HCT116 (cell line): ENCODE measurements at regions not wholly inside any gene's neighbourhood (a gene's known extent, or its start where the extent isn't known, plus 50 kb on each side); places are given as distances from the start of the nearest gene placed in this dataset.

ENCODE experiments used
- ATAC-seq: fragments of 200-7000 bp; cut with Tn5 transposase; 2 replicates; pipeline ENCODE4 v1.9.1; 2020; ENCODE audit warnings: mild to moderate bottlenecking, moderate library complexity
- BruUV-seq: library from RNA; stranded (reverse); fragments of 400-500 nt; replicated peaks from 2 replicates; lab custom pipeline; 2021; lab: Mats Ljungman, UMichigan
- CTCF ChIA-PET: fragments of 300-600 bp; sonication (Branson Sonifier 250); formaldehyde crosslinking; loops from one replicate; lab custom pipeline; 2021; ENCODE audit warnings: antibody characterized with exemption; lab: Charles Lee
- POLR2A ChIA-PET: fragments of 300-600, 350-600 bp; sonication (Branson Sonifier 250); formaldehyde crosslinking; loops from one replicate; lab custom pipeline; 2021; ENCODE audit warnings: antibody characterized with exemption; lab: Charles Lee
- RAD21 ChIA-PET, 2 experiments: fragments of 300-600 bp; sonication (Branson Sonifier 250); formaldehyde crosslinking; loops; one replicate each; lab custom pipeline; 2023; ENCODE audit warnings: low total read pairs in 2 of 2; ENCODE audit not compliant: uncharacterized antibody in 2 of 2, unreplicated experiment in 2 of 2, low non-redundant PET in 1 of 2; lab: Charles Lee
- DNase-seq: peaks from one replicate; pipeline ENCODE4 v3.0.0-alpha.2; 2010; ENCODE audit warnings: low read depth, low spot score
- H2AFZ ChIP-seq: fragments of 200-600 bp; shearing (Covaris generic), sonication (generic); 2 replicates; pipeline ENCODE4 v1.6.1; 2017; ENCODE audit warnings: low read depth, mixed run types, mixed read lengths, antibody characterized with exemption, low read length; ENCODE audit not compliant: poor library complexity, severe bottlenecking
- H3K27ac ChIP-seq: 2 replicates; pipeline ENCODE4 v1.5.1; 2012; ENCODE audit warnings: low read depth, low read length
- H3K27me3 ChIP-seq: fragments of 200-600 bp; sonication (generic); 2 replicates; pipeline ENCODE4 v1.6.1; 2016; ENCODE audit warnings: mixed run types, low read length, mixed read lengths; ENCODE audit not compliant: insufficient read depth
- H3K36me3 ChIP-seq, 2 experiments: fragments of 200-500 bp in 1 of 2; fragments of 200-600 bp in 1 of 2; sonication (Bioruptor generic) in 1 of 2; sonication (generic) in 1 of 2; 2 replicates each; pipeline versions ENCODE4 v1.5.1 to v1.6.1; 2014 to 2016; ENCODE audit warnings: low read length in 2 of 2, inconsistent platforms in 1 of 2, mixed read lengths in 1 of 2, mixed run types in 1 of 2; ENCODE audit not compliant: insufficient read depth in 2 of 2, control insufficient read depth in 1 of 2
- H3K4me1 ChIP-seq, 2 experiments: fragments of 200-600 bp in 1 of 2; sonication (generic) in 1 of 2; 2 replicates each; pipeline versions ENCODE4 v1.5.1 to v1.6.1; 2012 to 2017; ENCODE audit warnings: low read length in 2 of 2, inconsistent platforms in 1 of 2, mild to moderate bottlenecking in 1 of 2, mixed read lengths in 1 of 2, mixed run types in 1 of 2, moderate library complexity in 1 of 2; ENCODE audit not compliant: insufficient read depth in 2 of 2, control insufficient read depth in 1 of 2
- H3K4me2 ChIP-seq: fragments of 200-600 bp; sonication (generic); 2 replicates; pipeline ENCODE4 v1.6.1; 2017; ENCODE audit warnings: mixed run types, low read length, mixed read lengths
- H3K4me3 ChIP-seq, 2 experiments: fragments of 200-600 bp in 1 of 2; sonication (generic) in 1 of 2; replicated peaks in 1 of 2; 2 replicates each; pipeline ENCODE4 v1.5.1; 2011 to 2016; ENCODE audit warnings: low read length in 2 of 2, control low read depth in 1 of 2, low read depth in 1 of 2, mild to moderate bottlenecking in 1 of 2, mixed read lengths in 1 of 2, mixed run types in 1 of 2
- H3K79me2 ChIP-seq: fragments of 200-600 bp; sonication (generic); 2 replicates; pipeline ENCODE4 v1.6.1; 2017; ENCODE audit warnings: mild to moderate bottlenecking, mixed run types, low read length, moderate library complexity, mixed read lengths; ENCODE audit not compliant: insufficient read depth
- H3K9ac ChIP-seq: fragments of 200-600 bp; sonication (generic); 2 replicates; pipeline ENCODE4 v1.6.1; 2016; ENCODE audit warnings: low read length, mixed read lengths
- H3K9me2 ChIP-seq: fragments of 200-600 bp; sonication (generic), shearing (Covaris generic); 2 replicates; pipeline ENCODE4 v1.6.1; 2017; ENCODE audit warnings: mixed run types, mild to moderate bottlenecking, moderate library complexity; ENCODE audit not compliant: insufficient read depth
- H3K9me3 ChIP-seq, 2 experiments: fragments of 200-500 bp in 1 of 2; fragments of 200-600 bp in 1 of 2; sonication (Bioruptor generic) in 1 of 2; sonication (generic) in 1 of 2; 2 replicates each; pipeline ENCODE4 v1.6.1; 2014 to 2017; ENCODE audit warnings: low read length in 2 of 2, mixed read lengths in 2 of 2, inconsistent platforms in 1 of 2, low read depth in 1 of 2, mild to moderate bottlenecking in 1 of 2, mixed run types in 1 of 2, moderate library complexity in 1 of 2; ENCODE audit not compliant: control insufficient read depth in 1 of 2, insufficient read depth in 1 of 2
- H4K20me1 ChIP-seq: fragments of 200-600 bp; sonication (generic), shearing (Covaris generic); 2 replicates; pipeline ENCODE4 v1.6.1; 2017; ENCODE audit warnings: mixed run types, mild to moderate bottlenecking, moderate library complexity; ENCODE audit not compliant: insufficient read depth
- ELF1 ChIP-seq: IDR thresholded peaks from 2 replicates; pipeline ENCODE4 v1.6.1; 2012; ENCODE audit warnings: low read depth, borderline replicate concordance
- EZH2 ChIP-seq: fragments of 200-600 bp; sonication (generic); IDR thresholded peaks from 2 replicates; pipeline ENCODE4 v1.6.1; 2017; ENCODE audit warnings: antibody characterized with exemption, mixed run types
- EZH2phosphoT487 ChIP-seq: fragments of 200-600 bp; IDR thresholded peaks from 2 replicates; pipeline ENCODE4 v1.6.1; 2018; ENCODE audit warnings: antibody characterized with exemption, borderline replicate concordance
- MAX ChIP-seq: IDR thresholded peaks from 2 replicates; pipeline ENCODE4 v1.6.1; 2012
- POLR2AphosphoS5 ChIP-seq: IDR thresholded peaks from 2 replicates; pipeline ENCODE4 v1.6.1; 2011; ENCODE audit warnings: mild to moderate bottlenecking, low read depth, low read length, moderate library complexity
- SRF ChIP-seq: IDR thresholded peaks from 2 replicates; pipeline ENCODE4 v1.6.1; 2012; ENCODE audit warnings: low read depth
- ZBTB33 ChIP-seq: IDR thresholded peaks from 2 replicates; pipeline ENCODE4 v1.6.1; 2011; ENCODE audit warnings: mild to moderate bottlenecking, low read length, moderate library complexity; ENCODE audit not compliant: insufficient replicate concordance; ENCODE audit errors: extremely low read depth
- ZNF274 ChIP-seq: fragments of 200-500 bp; sonication (Bioruptor generic); IDR thresholded peaks from 2 replicates; pipeline ENCODE4 v1.6.1; 2014; ENCODE audit warnings: mild to moderate bottlenecking, low read depth, low read length, inconsistent platforms
- intact Hi-C: fragments of 100-400 bp; cut with micrococcal nuclease; formaldehyde crosslinking; loops from 2 replicates; pipeline ENCODE4 v1.10.0; 2022
- TF ChIP-seq, protein P1 (sequence below), 3 experiments: fragments of 200-600 bp in 1 of 3; sonication (generic) in 1 of 3; IDR thresholded peaks in 2 of 3; conservative IDR thresholded peaks in 1 of 3; 2 replicates each; pipeline ENCODE4 v1.5.1; 2012 to 2017; ENCODE audit warnings: low read depth in 2 of 3, low read length in 2 of 3, antibody characterized with exemption in 1 of 3, borderline replicate concordance in 1 of 3, control low read depth in 1 of 3, mild to moderate bottlenecking in 1 of 3, mixed read lengths in 1 of 3, mixed run types in 1 of 3, moderate library complexity in 1 of 3; ENCODE audit not compliant: insufficient read depth in 1 of 3
- TF ChIP-seq, protein P2 (sequence below): IDR thresholded peaks from 2 replicates; pipeline ENCODE4 v1.6.1; 2012; ENCODE audit warnings: low read depth

DNA sequence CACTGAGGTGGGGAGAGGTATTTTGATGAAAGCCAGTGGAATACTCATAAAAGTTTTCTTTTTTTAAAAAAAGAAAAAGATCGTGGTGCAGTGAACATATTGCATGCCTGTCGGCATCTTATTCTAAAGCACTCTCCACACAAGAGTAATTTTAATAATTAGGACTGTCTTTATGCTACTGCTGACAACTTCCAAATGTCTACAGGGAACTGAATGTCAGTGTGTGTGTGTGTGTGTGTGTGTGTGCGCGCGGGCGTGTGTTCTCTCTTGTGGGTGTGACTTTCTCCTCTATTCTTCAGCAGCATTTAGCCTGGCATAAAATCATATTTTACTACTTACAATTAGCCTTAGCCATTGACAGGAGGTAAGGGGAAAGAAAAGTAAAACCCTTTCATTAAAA, 268.5 kb downstream of the C3orf38 start:
- Histone ChIP-seq H2AFZ (no peak overlapping the region), H3K27me3 (no peaks in the 10 kb centered on the region), H3K4me2 (no peak overlapping the region), H3K36me3 (no peaks in the 10 kb centered on the region), H3K9me2 (no peaks in the 10 kb centered on the region), H3K9me3 (peaks cover 0 to 4% of the 10 kb centered on the region in 2 experiments; a peak in 1 of 4 replicates), H3K4me1 (no peaks in the 10 kb centered on the region), H3K27ac (no peak overlapping the region), H4K20me1 (no peaks in the 10 kb centered on the region), H3K4me3 (no peak overlapping the region), H3K79me2 (no peaks in the 10 kb centered on the region), H3K9ac (no peak overlapping the region)
- ChIA-PET RAD21 (no interaction called here), POLR2A (no interaction called here), CTCF (no interaction called here)
- intact Hi-C loops = no loop called here
- DNase-seq = no peak
- ATAC-seq = no peak
- TF ChIP-seq MAX (no peak), SRF (no peak), EZH2phosphoT487 (no peak), ZBTB33 (no peak), POLR2AphosphoS5 (no peak), ELF1 (no peak), ZNF274 (no peak), EZH2 (no peak)
- TF ChIP-seq, protein P1, sequence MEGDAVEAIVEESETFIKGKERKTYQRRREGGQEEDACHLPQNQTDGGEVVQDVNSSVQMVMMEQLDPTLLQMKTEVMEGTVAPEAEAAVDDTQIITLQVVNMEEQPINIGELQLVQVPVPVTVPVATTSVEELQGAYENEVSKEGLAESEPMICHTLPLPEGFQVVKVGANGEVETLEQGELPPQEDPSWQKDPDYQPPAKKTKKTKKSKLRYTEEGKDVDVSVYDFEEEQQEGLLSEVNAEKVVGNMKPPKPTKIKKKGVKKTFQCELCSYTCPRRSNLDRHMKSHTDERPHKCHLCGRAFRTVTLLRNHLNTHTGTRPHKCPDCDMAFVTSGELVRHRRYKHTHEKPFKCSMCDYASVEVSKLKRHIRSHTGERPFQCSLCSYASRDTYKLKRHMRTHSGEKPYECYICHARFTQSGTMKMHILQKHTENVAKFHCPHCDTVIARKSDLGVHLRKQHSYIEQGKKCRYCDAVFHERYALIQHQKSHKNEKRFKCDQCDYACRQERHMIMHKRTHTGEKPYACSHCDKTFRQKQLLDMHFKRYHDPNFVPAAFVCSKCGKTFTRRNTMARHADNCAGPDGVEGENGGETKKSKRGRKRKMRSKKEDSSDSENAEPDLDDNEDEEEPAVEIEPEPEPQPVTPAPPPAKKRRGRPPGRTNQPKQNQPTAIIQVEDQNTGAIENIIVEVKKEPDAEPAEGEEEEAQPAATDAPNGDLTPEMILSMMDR (IDR thresholded peaks at IDR 0.05 in 2 of 3, conservative IDR thresholded peaks at IDR 0.05 in 1 of 3; ENCODE audit: borderline replicate concordance in 1 of 3, insufficient read depth in 1 of 3, low read depth in 2 of 3, low read length in 2 of 3) = no peak
- TF ChIP-seq, protein P2, sequence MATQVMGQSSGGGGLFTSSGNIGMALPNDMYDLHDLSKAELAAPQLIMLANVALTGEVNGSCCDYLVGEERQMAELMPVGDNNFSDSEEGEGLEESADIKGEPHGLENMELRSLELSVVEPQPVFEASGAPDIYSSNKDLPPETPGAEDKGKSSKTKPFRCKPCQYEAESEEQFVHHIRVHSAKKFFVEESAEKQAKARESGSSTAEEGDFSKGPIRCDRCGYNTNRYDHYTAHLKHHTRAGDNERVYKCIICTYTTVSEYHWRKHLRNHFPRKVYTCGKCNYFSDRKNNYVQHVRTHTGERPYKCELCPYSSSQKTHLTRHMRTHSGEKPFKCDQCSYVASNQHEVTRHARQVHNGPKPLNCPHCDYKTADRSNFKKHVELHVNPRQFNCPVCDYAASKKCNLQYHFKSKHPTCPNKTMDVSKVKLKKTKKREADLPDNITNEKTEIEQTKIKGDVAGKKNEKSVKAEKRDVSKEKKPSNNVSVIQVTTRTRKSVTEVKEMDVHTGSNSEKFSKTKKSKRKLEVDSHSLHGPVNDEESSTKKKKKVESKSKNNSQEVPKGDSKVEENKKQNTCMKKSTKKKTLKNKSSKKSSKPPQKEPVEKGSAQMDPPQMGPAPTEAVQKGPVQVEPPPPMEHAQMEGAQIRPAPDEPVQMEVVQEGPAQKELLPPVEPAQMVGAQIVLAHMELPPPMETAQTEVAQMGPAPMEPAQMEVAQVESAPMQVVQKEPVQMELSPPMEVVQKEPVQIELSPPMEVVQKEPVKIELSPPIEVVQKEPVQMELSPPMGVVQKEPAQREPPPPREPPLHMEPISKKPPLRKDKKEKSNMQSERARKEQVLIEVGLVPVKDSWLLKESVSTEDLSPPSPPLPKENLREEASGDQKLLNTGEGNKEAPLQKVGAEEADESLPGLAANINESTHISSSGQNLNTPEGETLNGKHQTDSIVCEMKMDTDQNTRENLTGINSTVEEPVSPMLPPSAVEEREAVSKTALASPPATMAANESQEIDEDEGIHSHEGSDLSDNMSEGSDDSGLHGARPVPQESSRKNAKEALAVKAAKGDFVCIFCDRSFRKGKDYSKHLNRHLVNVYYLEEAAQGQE = no peak
- BruUV-seq = no TSS peak
